ENCODE measurements at regions not wholly inside any gene's neighbourhood (a gene's known extent, or its start where the extent isn't known, plus 50 kb on each side); places are given as distances from the start of the nearest gene placed in this dataset.

- CTCF ChIA-PET, result no interaction called here
- no peak for TF ChIP-seq EZH2 (IDR thresholded peaks at IDR 0.05; ENCODE audit: borderline replicate concordance, low read depth, low read length, poor library complexity, severe bottlenecking)
- TF ChIP-seq CTCF (conservative IDR thresholded peaks at IDR 0.05; ENCODE audit: low read depth, low read length), result no peak
- no peaks in the 10 kb centered on the region for H3K36me3 ChIP-seq (ENCODE audit: insufficient read depth, low read length, poor library complexity, severe bottlenecking)
- DNase-seq (ENCODE audit: low spot score), result no peak
- intact Hi-C loops (cut with micrococcal nuclease; ENCODE audit: unreplicated experiment), result no loop called here
- no peaks in the 10 kb centered on the region for H3K27me3 ChIP-seq (replicated peaks; ENCODE audit: insufficient read depth, low read depth, low read length, poor library complexity)
- BruUV-seq (replicated peaks), result no TSS peak
- H3K27ac ChIP-seq (ENCODE audit: low read depth, low read length, poor library complexity, severe bottlenecking), result no peak overlapping the region
- H3K9me3 ChIP-seq (ENCODE audit: low read depth, low read length, poor library complexity, severe bottlenecking), result no peaks in the 10 kb centered on the region
- H3K4me1 ChIP-seq (ENCODE audit: insufficient read depth, low read length, poor library complexity, severe bottlenecking), result no peaks in the 10 kb centered on the region
- H3K4me3 ChIP-seq (ENCODE audit: low read depth, low read length, poor library complexity, severe bottlenecking), result no peak overlapping the region
- POLR2A ChIA-PET (ENCODE audit: low non-redundant PET), result no interaction called here
Measured at GRCh38 chrX:97797076-97797475, 913.4 kb downstream of the RPA4 start.

- H3K27me3 ChIP-seq (replicated peaks; ENCODE audit: insufficient read depth, low read depth, low read length, poor library complexity), result no peaks in the 10 kb centered on the region
- POLR2A ChIA-PET (ENCODE audit: low non-redundant PET), result no interaction called here
- H3K27ac ChIP-seq (ENCODE audit: low read depth, low read length, poor library complexity, severe bottlenecking), result no peak overlapping the region
- CTCF ChIA-PET, result no interaction called here
- BruUV-seq (replicated peaks), result no TSS peak
- intact Hi-C loops (cut with micrococcal nuclease; ENCODE audit: unreplicated experiment), result no loop called here
- DNase-seq (ENCODE audit: low spot score), result no peak
- H3K36me3 ChIP-seq (ENCODE audit: insufficient read depth, low read length, poor library complexity, severe bottlenecking), result no peaks in the 10 kb centered on the region
- no peaks in the 10 kb centered on the region for H3K9me3 ChIP-seq (ENCODE audit: low read depth, low read length, poor library complexity, severe bottlenecking)
- no peak overlapping the region for H3K4me3 ChIP-seq (ENCODE audit: low read depth, low read length, poor library complexity, severe bottlenecking)
- H3K4me1 ChIP-seq (ENCODE audit: insufficient read depth, low read length, poor library complexity, severe bottlenecking), result no peaks in the 10 kb centered on the region
- TF ChIP-seq EZH2 (IDR thresholded peaks at IDR 0.05; ENCODE audit: borderline replicate concordance, low read depth, low read length, poor library complexity, severe bottlenecking) (no peak), CTCF (conservative IDR thresholded peaks at IDR 0.05; ENCODE audit: low read depth, low read length) (no peak)
Measured at GRCh38 chrX:97806238-97806637, 922.5 kb downstream of the RPA4 start.

GRCh38 chrX:97806946-97807345 lies 923.2 kb downstream of the RPA4 start:
- POLR2A ChIA-PET (ENCODE audit: low non-redundant PET), result no interaction called here
- no TSS peak for BruUV-seq (replicated peaks)
- DNase-seq (ENCODE audit: low spot score), result no peak
- TF ChIP-seq CTCF (conservative IDR thresholded peaks at IDR 0.05; ENCODE audit: low read depth, low read length) (no peak), EZH2 (IDR thresholded peaks at IDR 0.05; ENCODE audit: borderline replicate concordance, low read depth, low read length, poor library complexity, severe bottlenecking) (no peak)
- no peak overlapping the region for H3K4me3 ChIP-seq (ENCODE audit: low read depth, low read length, poor library complexity, severe bottlenecking)
- H3K27me3 ChIP-seq (replicated peaks; ENCODE audit: insufficient read depth, low read depth, low read length, poor library complexity), result no peaks in the 10 kb centered on the region
- H3K9me3 ChIP-seq (ENCODE audit: low read depth, low read length, poor library complexity, severe bottlenecking), result no peaks in the 10 kb centered on the region
- H3K36me3 ChIP-seq (ENCODE audit: insufficient read depth, low read length, poor library complexity, severe bottlenecking), result no peaks in the 10 kb centered on the region
- H3K4me1 ChIP-seq (ENCODE audit: insufficient read depth, low read length, poor library complexity, severe bottlenecking), result no peaks in the 10 kb centered on the region
- intact Hi-C loops (cut with micrococcal nuclease; ENCODE audit: unreplicated experiment), result no loop called here
- H3K27ac ChIP-seq (ENCODE audit: low read depth, low read length, poor library complexity, severe bottlenecking), result no peak overlapping the region
- CTCF ChIA-PET, result no interaction called here
